ENCODE measurements at regions not wholly inside any gene's neighbourhood (a gene's known extent, or its start where the extent isn't known, plus 50 kb on each side); places are given as distances from the start of the nearest gene placed in this dataset.
A peak's percentile ranks its signal among the peaks of the same experiment; 100 is the strongest.
"Not testable (repeated sequence)": the region's sequence is repeated elsewhere in the genome, so short reads cannot be mapped to it uniquely, and the experiment has no call there.

DNA sequence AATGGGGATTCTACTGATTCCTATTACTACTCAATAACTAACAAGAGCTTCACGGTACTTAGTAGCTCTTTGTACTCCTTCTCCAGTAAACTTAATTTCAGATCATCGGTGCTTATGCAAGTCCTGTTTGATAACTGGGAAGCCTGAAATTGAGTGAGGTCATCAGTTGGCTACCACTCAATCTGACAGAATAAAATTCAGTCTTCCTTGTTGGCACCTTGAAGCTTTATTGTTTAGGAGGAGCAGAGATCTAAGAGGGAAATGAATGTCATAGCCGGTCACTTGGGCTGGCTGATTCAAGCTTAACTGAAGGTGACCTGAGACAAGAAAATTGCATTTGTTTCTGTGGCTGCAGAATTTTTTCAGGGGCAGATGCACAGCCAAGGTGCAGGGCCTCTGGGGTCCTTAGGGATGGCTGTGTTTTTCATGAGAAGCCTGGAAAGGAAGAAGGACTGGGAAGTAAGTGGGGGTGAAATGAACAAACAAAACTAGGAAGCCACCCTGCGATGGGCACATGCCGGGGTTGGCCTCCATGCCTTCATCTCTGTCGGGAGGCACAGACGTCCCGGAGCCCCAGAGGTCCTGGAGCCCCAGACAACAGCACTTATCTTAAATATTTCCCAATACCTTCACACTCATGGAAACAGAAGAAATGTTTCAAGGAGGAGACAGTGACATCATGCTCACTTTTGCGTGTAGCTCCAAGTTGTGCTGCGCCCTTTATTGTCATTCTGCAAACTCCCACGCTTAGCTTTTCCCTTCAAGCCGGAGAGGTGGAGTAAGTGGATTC, 85.0 kb upstream of the KIF5B start:
- ATAC-seq, result peak in 7 of 8 donors; percentile 35 to 78 (median 64)
- H3K27ac ChIP-seq, result peak overlapping the region; percentile 42 to 90 (median 74)
- no peaks in the 10 kb centered on the region for H3K36me3 ChIP-seq
- TF ChIP-seq, protein P1, sequence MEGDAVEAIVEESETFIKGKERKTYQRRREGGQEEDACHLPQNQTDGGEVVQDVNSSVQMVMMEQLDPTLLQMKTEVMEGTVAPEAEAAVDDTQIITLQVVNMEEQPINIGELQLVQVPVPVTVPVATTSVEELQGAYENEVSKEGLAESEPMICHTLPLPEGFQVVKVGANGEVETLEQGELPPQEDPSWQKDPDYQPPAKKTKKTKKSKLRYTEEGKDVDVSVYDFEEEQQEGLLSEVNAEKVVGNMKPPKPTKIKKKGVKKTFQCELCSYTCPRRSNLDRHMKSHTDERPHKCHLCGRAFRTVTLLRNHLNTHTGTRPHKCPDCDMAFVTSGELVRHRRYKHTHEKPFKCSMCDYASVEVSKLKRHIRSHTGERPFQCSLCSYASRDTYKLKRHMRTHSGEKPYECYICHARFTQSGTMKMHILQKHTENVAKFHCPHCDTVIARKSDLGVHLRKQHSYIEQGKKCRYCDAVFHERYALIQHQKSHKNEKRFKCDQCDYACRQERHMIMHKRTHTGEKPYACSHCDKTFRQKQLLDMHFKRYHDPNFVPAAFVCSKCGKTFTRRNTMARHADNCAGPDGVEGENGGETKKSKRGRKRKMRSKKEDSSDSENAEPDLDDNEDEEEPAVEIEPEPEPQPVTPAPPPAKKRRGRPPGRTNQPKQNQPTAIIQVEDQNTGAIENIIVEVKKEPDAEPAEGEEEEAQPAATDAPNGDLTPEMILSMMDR (IDR thresholded peaks at IDR 0.05), result no peak
- peak in 1 of 2 donors; percentile 54 for DNase-seq
- 52 to 61% methylated on average over 12 of the region's 12 CpGs for WGBS, 2 donors
- intact Hi-C loops (cut with DNase I), result loop anchor here in 2 of 10 donors (5.0 kb wide), 2 partner anchors 74 to 84 kb away; partner anchors contain the start of gene KIF5B (in 1 of the 2)
- H3K9me3 ChIP-seq, result no peaks in the 10 kb centered on the region
- H3K4me1 ChIP-seq, result peaks cover 3 to 36% (median 29%) of the 10 kb centered on the region in 9 donors
- no peaks in the 10 kb centered on the region for H3K27me3 ChIP-seq
- H3K4me3 ChIP-seq, result peak overlapping the region in 1 of 10 donors; percentile 13

DNA sequence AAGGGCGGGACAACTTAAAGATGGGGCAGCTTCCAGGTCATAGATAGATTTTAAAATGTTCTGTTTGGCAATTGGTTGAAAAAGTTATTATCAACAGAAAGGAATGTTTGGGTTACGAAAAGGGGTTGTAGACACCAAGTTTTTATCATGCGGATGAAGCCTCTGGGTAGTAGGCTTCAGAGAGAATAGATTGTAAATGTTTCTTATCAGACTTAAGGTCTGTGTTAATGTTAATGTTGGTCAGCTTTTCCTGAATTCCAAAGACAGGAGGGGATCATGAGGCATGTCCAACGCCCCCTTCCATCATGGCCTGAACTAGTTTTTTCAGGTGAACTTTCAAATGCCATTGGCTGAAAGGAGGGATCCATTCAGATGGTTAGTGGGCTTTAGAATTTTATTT, 84.2 kb upstream of the KIF5B start:
- intact Hi-C loops (cut with DNase I), result loop anchor here in 2 of 10 donors (5.0 kb wide), 2 partner anchors 73 to 83 kb away; partner anchors contain the start of gene KIF5B (in 1 of the 2)
- 89 to 94% methylated on average over 4 of the region's 4 CpGs for WGBS, 2 donors
- DNase-seq (no peak), ATAC-seq (no peak)
- Histone ChIP-seq H3K36me3 (no peaks in the 10 kb centered on the region), H3K4me1 (peaks cover 3 to 36% (median 29%) of the 10 kb centered on the region in 9 donors), H3K9me3 (no peaks in the 10 kb centered on the region), H3K4me3 (no peak overlapping the region), H3K27me3 (no peaks in the 10 kb centered on the region), H3K27ac (peak overlapping the region in 9 of 10 donors; percentile 49 to 90 (median 76))
- TF ChIP-seq, protein P1 (IDR thresholded peaks at IDR 0.05), result no peak

DNA sequence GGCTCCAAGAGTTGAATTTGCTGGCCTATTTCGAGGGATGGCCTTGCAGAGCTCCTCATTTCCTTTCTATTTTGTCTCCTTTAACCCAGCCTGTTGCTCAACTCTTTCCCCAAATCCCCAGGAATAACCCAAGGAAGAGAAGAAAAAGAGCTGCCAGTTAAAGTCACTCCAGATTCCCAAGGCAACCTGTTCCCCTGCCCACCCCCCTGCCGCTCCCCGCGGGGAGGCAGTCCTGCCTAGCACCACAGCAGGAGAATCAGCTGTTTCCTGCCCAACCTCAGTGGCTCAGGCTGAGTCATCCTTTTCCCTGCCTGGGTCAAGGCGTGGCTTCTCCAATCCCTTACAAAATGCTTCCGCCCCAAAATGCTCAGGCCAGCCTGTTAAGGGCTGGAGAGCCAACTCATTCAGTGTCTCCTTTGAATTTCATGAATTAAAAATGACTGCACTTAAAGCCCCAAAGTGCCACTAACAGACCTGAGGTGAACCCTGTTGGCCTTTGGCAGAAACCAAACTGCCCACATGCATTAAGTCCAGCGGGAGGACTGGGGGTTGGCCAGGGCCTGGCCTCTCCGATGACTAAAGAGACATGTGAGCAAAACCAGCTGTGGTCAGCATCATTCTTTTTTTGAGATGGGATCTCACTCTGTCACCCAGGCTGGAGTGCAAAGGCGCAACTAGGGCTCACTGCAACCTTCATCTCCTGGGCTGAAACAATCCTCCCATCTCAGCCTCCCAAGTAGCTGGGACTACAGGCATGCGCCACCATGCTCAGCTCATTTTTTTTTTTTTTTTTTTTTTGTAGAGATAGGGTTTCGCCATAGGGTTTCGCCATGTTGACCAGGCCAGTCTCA, 83.2 kb upstream of the KIF5B start:
- intact Hi-C loops (cut with DNase I), result loop anchor here in 2 of 10 donors (5.0 kb wide), 2 partner anchors 72 to 82 kb away; partner anchors contain the start of gene KIF5B (in 1 of the 2)
- H3K36me3 ChIP-seq, result no peaks in the 10 kb centered on the region
- TF ChIP-seq, protein P1 (IDR thresholded peaks at IDR 0.05), result peak in 4 of 9 donors; percentile 23 to 43 (median 38)
- H3K4me3 ChIP-seq, result no peak overlapping the region
- ATAC-seq (peak; percentile 92 to 96 (median 95)), DNase-seq (peak; percentile 78 to 86)
- H3K27ac ChIP-seq, result peak overlapping the region in 9 of 10 donors; percentile 47 to 90 (median 73)
- peaks cover 3 to 36% (median 29%) of the 10 kb centered on the region in 9 donors for H3K4me1 ChIP-seq
- 41 to 49% methylated on average over 12 of the region's 12 CpGs for WGBS, 2 donors
- no peaks in the 10 kb centered on the region for H3K9me3 ChIP-seq
- H3K27me3 ChIP-seq, result no peaks in the 10 kb centered on the region

DNA sequence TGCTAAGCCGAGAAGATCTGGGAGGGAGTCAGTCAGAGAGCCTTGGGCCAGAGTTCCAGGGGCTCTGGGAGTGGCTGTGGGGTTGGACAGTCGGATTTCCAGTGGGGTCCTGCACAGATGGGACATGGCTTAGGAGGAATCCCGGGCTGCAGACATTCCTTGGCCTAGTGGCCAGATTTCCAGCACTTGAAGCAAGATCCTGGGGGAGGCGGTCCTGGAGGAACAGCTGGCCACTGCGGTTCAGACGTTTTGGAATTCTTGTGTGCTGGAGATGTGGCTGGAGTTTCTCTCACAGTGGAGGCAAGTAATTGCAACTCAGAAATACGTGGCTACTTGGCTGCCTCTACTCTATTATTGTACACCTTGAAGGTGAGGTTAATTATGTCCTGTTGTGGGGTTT, 80.7 kb upstream of the KIF5B start:
- not testable (repeated sequence) for H3K27me3 ChIP-seq

DNA sequence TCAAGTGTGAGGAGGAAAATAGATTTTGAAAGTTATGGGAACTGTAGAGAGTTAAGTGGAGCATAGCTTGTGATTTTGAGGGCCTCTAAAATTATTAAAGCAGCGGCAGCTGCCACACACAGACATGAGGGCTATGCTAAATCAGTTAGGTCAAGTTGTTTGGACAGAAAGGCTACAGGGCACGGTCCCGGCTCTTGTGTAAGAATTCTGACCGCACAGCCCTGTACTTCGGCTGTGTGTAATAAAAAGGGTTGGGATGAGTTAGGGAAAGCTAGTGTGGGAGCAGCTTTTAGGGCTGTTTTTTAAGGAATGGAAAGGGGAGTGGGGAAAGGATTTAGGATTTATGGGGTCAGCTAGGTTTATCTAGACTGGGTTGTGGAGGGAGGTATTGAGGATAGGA, 79.6 kb upstream of the KIF5B start:
- ATAC-seq; H3K4me3 ChIP-seq; H3K27ac ChIP-seq; intact Hi-C loops (cut with DNase I); H3K27me3 ChIP-seq; H3K36me3 ChIP-seq; DNase-seq; H3K9me3 ChIP-seq: not testable (repeated sequence)
- WGBS, 2 donors, result 98 to 99% methylated on average over 5 of the region's 5 CpGs
- H3K4me1 ChIP-seq, result peaks cover 3 to 34% (median 22%) of the 10 kb centered on the region in 9 donors

More for the DNA sequence above, 80.7 kb upstream of the KIF5B start:
- DNase-seq; H3K36me3 ChIP-seq; H3K9me3 ChIP-seq; ATAC-seq; intact Hi-C loops (cut with DNase I); H3K4me3 ChIP-seq: not testable (repeated sequence)
- 76 to 78% methylated on average over 7 of the region's 7 CpGs for WGBS, 2 donors
- Histone ChIP-seq H3K27ac (peak overlapping the region in 2 of 10 donors; percentile 16 to 21), H3K4me1 (peaks cover 3 to 36% (median 29%) of the 10 kb centered on the region in 9 donors)

Data from heart right ventricle (tissue), 16 donors.